Muscle layer of duodenum (tissue), 2 donors: ENCODE measurements at regions not wholly inside any gene's neighbourhood (a gene's known extent, or its start where the extent isn't known, plus 50 kb on each side); places are given as distances from the start of the nearest gene placed in this dataset.
"Not testable (repeated sequence)": the region's sequence is repeated elsewhere in the genome, so short reads cannot be mapped to it uniquely, and the experiment has no call there.

ENCODE experiments used
- H3K27ac ChIP-seq: one replicate; pipeline ENCODE4 v1.7.0; 2013; ENCODE audit warnings: mild to moderate bottlenecking, low read length
- H3K27me3 ChIP-seq: one replicate; pipeline ENCODE4 v1.7.0; 2013; ENCODE audit warnings: low read depth, mild to moderate bottlenecking, control low read depth, low read length
- H3K36me3 ChIP-seq, 2 donors: one replicate each; pipeline ENCODE4 v1.7.0; 2013; ENCODE audit warnings: low read length in 2 of 2, control low read depth in 1 of 2, mild to moderate bottlenecking in 1 of 2; ENCODE audit not compliant: insufficient read depth in 2 of 2, control insufficient read depth in 1 of 2
- H3K4me1 ChIP-seq, 2 donors: one replicate each; pipeline ENCODE4 v1.7.0; 2013; ENCODE audit warnings: low read length in 2 of 2, mild to moderate bottlenecking in 2 of 2, control low read depth in 1 of 2, moderate library complexity in 1 of 2; ENCODE audit not compliant: insufficient read depth in 2 of 2, control insufficient read depth in 1 of 2
- H3K4me3 ChIP-seq, 2 donors: one replicate each; pipeline ENCODE4 v1.7.0; 2013; ENCODE audit warnings: low read length in 2 of 2, low read depth in 1 of 2, mild to moderate bottlenecking in 1 of 2
- H3K9me3 ChIP-seq, 2 donors: one replicate each; pipeline ENCODE4 v1.7.0; 2013; ENCODE audit warnings: low read length in 2 of 2, control low read depth in 1 of 2, mild to moderate bottlenecking in 1 of 2; ENCODE audit not compliant: control insufficient read depth in 1 of 2
- donor health status: healthy.

DNA sequence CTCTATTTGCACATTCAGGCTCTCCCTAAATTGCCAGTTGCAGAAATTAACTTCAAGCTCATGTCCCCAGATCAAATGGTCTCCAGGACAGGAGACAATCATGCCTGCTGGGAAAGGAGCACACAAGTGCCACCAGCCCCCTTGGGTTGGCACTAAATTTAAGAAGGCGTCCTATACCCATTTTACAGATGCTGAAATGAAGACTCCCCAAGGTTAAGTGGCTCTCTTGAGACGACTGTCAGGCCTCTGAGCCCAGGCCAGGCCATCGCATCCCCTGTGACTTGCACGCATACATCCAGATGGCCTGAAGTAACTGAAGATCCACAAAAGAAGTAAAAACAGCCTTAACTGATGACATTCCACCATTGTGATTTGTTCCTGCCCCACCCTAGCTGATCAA is 232.5 kb upstream of the FOXF1 start:
- H3K4me1 ChIP-seq, H3K27me3 ChIP-seq, H3K36me3 ChIP-seq, H3K27ac ChIP-seq, H3K4me3 ChIP-seq, H3K9me3 ChIP-seq: not testable (repeated sequence)

GRCh38 chr16:86281421-86281820 is 228.9 kb upstream of the FOXF1 start:
- H3K36me3 ChIP-seq: no peaks in the 10 kb centered on the region
- H3K4me3 ChIP-seq: no peak overlapping the region
- peaks cover 14% of the 10 kb centered on the region for H3K27me3 ChIP-seq
- no peak overlapping the region for H3K27ac ChIP-seq
- peaks cover 0 to 2% of the 10 kb centered on the region in 2 donors for H3K4me1 ChIP-seq
- H3K9me3 ChIP-seq: no peaks in the 10 kb centered on the region

DNA sequence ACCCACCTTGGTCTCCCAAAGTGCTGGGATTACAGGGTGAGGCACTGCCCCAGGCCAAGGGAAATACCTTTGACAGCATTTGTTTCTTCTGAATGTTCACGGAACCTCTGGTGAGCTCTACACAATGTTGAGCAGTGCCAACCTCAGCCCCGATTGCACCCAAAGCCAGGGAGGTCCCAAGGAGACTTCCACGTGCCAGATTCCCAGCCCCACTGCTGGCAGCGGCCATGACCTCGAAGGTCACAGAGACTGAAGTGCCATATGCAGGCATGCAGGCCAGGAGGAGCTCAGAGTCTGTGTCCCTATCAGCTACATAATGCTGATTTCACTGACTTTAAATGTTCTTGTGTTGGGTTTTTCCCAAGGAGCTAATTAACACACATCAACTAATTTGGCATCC is 226.4 kb upstream of the FOXF1 start:
- H3K4me1 ChIP-seq: peaks cover 0 to 12% of the 10 kb centered on the region in 2 donors
- no peaks in the 10 kb centered on the region for H3K9me3 ChIP-seq
- no peak overlapping the region for H3K4me3 ChIP-seq
- H3K36me3 ChIP-seq: no peaks in the 10 kb centered on the region
- H3K27me3 ChIP-seq: peaks cover 36% of the 10 kb centered on the region
- H3K27ac ChIP-seq: no peak overlapping the region

- Histone ChIP-seq H3K27me3 (peaks cover 43% of the 10 kb centered on the region), H3K36me3 (no peaks in the 10 kb centered on the region), H3K27ac (no peak overlapping the region), H3K4me1 (peaks cover 0 to 12% of the 10 kb centered on the region in 2 donors), H3K9me3 (no peaks in the 10 kb centered on the region), H3K4me3 (no peak overlapping the region)
These were observed 224.9 kb upstream of the FOXF1 start for GRCh38 chr16:86285421-86285820.

DNA sequence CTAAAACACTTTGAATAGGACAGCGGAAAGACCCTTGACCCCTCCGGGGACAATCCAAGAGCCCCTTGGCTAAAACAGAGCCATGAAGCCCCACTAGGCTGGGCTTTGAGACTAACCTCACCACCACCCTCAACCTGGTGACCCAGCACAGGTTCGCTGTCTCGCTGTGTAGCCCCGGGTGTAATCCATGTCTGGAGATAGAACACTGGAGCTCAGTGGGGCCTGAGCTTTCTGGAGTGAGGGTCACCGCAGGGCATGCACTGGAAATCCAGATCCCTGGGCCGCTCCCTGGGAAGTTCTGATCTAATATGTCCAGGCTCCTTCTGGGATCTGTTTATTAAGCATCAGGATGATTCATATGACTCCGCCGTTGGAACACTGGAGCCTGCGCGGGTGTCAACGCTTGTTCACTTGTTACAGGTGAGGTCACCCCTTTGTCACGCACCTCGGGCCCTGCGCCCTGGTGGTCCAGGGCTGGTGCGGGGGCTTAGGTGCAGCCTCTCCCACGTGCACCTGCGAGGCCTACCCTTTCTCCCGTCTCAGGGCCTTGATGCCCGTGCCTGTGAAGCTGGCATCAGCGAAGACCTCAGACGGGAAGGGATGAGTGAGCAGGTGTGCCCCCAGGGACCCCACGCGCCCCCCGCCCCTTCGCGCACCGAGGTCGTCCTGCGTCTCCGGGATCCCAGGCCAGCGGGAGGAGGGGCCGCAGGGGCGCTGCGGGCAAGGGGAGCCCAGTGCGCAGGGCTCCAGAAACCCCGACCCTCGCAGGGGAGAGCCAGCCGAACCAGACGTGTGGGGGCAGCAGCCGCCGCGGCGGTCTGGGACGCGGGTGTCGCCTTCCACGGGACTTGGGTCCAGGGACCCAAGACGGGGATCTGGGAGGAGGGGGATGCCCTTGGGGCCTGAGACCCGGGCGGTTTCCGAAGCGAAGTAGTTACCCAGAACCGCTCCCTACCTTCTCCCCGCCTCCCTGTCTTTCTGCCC is 224.1 kb upstream of the FOXF1 start:
- Histone ChIP-seq H3K4me3 (peak overlapping the region; percentile 37 to 65), H3K4me1 (peaks cover 0 to 12% of the 10 kb centered on the region in 2 donors), H3K27me3 (peaks cover 43% of the 10 kb centered on the region), H3K27ac (no peak overlapping the region), H3K36me3 (no peaks in the 10 kb centered on the region), H3K9me3 (no peaks in the 10 kb centered on the region)

DNA sequence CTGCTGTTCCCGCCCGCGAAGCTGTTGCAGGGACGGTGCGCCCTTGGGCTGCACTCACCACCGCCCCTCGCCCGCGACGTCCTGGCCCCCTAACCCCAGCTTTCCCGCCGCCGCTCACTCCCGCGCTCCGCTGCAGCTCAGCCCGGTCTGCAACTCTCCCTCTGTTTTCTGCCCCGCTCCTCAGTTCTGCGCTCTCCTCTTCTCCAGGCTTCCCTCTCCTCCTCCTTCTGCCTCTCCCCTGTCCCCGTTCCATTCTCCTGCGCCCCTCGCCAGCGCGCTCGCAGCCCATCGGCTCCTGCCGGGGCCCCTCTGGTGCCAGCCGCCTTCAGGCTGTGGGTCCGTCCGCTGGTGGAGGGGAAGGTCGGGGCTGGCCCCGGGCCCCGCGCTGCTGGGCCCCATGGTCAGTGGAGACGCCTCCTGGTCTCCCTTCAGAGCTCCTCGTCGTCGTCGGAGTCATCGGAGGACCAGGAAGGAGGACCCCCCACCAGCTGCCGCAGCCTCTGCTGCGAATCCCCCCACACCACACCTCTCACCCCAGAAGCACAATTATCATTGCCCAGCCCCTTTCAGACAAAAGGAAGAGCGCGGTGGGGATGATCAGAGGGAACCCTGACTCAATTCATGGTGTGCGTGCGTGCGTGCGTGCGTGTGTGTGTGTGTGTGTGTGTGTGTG is 223.2 kb upstream of the FOXF1 start:
- Histone ChIP-seq H3K27ac (no peak overlapping the region), H3K36me3 (no peaks in the 10 kb centered on the region), H3K4me3 (peak overlapping the region; percentile 37 to 65), H3K9me3 (no peaks in the 10 kb centered on the region), H3K27me3 (peaks cover 43% of the 10 kb centered on the region), H3K4me1 (peaks cover 0 to 12% of the 10 kb centered on the region in 2 donors)

DNA sequence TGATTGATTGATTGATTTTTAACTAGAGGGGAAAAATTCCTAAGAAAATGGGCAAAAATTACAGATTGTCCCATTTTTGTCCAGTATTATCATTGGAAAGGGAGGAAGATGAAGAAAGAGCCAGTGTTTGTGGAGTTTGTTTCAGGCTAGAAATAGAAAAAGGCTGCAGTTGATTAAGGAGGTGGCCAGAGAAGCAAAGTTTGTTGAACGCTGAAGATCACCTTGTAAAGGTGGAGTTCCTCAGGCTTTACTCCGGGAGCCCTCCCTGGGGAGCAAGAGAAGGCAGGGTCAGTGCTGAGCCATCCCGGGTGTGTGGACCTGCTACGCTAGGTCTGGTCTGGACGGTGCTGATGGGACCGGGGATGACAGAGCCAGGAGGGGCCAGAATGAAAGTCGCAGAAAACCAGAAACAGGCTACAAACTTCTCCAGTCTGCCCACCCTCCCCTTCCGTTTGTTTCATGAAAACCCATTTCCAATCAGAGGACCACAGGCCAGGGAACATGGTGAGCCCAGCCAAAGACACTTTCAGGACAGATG is 222.6 kb upstream of the FOXF1 start:
- Histone ChIP-seq H3K27me3 (peaks cover 43% of the 10 kb centered on the region), H3K27ac (no peak overlapping the region), H3K9me3 (no peaks in the 10 kb centered on the region), H3K4me3 (peak overlapping the region in 1 of 2 donors; percentile 37), H3K36me3 (no peaks in the 10 kb centered on the region), H3K4me1 (peaks cover 0 to 12% of the 10 kb centered on the region in 2 donors)

GRCh38 chr16:86288716-86289294 is 221.5 kb upstream of the FOXF1 start:
- peaks cover 0 to 13% of the 10 kb centered on the region in 2 donors for H3K4me1 ChIP-seq
- no peaks in the 10 kb centered on the region for H3K36me3 ChIP-seq
- peaks cover 43% of the 10 kb centered on the region for H3K27me3 ChIP-seq
- no peak overlapping the region for H3K4me3 ChIP-seq
- no peak overlapping the region for H3K27ac ChIP-seq
- H3K9me3 ChIP-seq: no peaks in the 10 kb centered on the region

GRCh38 chr16:86289304-86289703 is 221.0 kb upstream of the FOXF1 start:
- Histone ChIP-seq H3K27me3 (peaks cover 43% of the 10 kb centered on the region), H3K9me3 (no peaks in the 10 kb centered on the region), H3K27ac (no peak overlapping the region), H3K36me3 (no peaks in the 10 kb centered on the region), H3K4me3 (no peak overlapping the region), H3K4me1 (peaks cover 0 to 16% of the 10 kb centered on the region in 2 donors)

DNA sequence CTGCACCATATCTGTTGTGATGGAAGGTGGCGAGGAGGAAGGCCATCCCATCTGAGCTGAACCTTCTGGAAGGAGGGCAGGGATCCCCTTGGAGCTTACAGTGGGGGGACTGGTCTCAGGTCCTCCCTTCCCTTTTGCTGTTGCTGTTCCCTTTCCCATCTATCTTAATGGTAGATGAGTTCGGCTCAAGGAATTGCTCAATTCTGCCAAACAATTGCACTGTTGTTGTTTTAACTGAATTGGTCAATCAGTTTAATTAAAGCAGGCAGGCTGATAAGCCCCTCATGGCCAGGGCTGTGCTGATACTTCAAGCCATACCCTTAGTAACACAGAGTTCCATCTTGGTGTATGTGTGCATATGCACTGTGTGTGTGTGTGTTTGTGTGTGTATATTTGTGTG is 220.4 kb upstream of the FOXF1 start:
- H3K36me3 ChIP-seq: no peaks in the 10 kb centered on the region
- H3K27me3 ChIP-seq: peaks cover 42% of the 10 kb centered on the region
- H3K4me3 ChIP-seq: no peak overlapping the region
- no peaks in the 10 kb centered on the region for H3K9me3 ChIP-seq
- peaks cover 0 to 16% of the 10 kb centered on the region in 2 donors for H3K4me1 ChIP-seq
- H3K27ac ChIP-seq: no peak overlapping the region

DNA sequence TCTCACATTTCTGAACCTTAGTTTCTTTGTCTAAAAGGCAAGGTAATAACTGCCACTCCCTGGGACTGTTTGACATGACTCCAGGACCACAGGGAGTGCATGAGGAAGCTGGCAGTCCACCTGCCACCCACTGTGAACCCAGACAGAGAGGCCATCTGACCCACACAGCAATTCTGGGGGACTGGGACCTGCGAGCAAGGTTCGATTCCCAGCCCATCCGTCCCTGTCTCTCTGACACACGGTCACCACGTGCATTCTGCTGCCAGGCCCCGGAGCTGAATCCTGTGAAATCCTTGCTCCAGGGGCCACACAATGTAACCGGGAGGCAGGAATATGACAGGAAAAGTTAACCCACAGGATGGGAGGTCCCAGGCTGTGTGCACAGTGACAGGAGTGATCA is 218.8 kb upstream of the FOXF1 start:
- H3K27ac ChIP-seq: no peak overlapping the region
- H3K4me3 ChIP-seq: no peak overlapping the region
- no peaks in the 10 kb centered on the region for H3K9me3 ChIP-seq
- H3K4me1 ChIP-seq: peaks cover 0 to 13% of the 10 kb centered on the region in 2 donors
- no peaks in the 10 kb centered on the region for H3K36me3 ChIP-seq
- peaks cover 29% of the 10 kb centered on the region for H3K27me3 ChIP-seq
